Neural cell (in vitro differentiated cells): ENCODE measurements at regions not wholly inside any gene's neighbourhood (a gene's known extent, or its start where the extent isn't known, plus 50 kb on each side); places are given as distances from the start of the nearest gene placed in this dataset.

Experiments used
- CTCF ChIP-seq: fragments of 450-650 bp; IDR thresholded peaks from 2 replicates; pipeline ENCODE4 v1.5.1; 2014; ENCODE audit warnings: antibody characterized with exemption, mild to moderate bottlenecking, moderate library complexity; ENCODE audit not compliant: poor library complexity, severe bottlenecking
- EP300 ChIP-seq: fragments of 450-650 bp; conservative IDR thresholded peaks from 2 replicates; pipeline ENCODE4 v1.6.1; 2014; ENCODE audit warnings: antibody characterized with exemption, mild to moderate bottlenecking, moderate library complexity; ENCODE audit not compliant: poor library complexity, severe bottlenecking
- EZH2 ChIP-seq: fragments of 200-600, 300-800 bp; shearing (Covaris generic), sonication (generic); IDR thresholded peaks from 2 replicates; pipeline ENCODE4 v1.6.1; 2014; ENCODE audit warnings: antibody characterized with exemption, low read length, borderline replicate concordance, mild to moderate bottlenecking; ENCODE audit not compliant: insufficient read depth, poor library complexity, severe bottlenecking
- POLR2AphosphoS5 ChIP-seq: IDR thresholded peaks from 2 replicates; pipeline ENCODE4 v1.6.1; 2012
- SMC3 ChIP-seq: fragments of 450-650 bp; conservative IDR thresholded peaks from 2 replicates; pipeline ENCODE4 v1.6.1; 2014; ENCODE audit warnings: antibody characterized with exemption, mild to moderate bottlenecking, moderate library complexity; ENCODE audit not compliant: poor library complexity

- TF ChIP-seq CTCF (no peak), SMC3 (no peak), POLR2AphosphoS5 (no peak), EZH2 (no peak), EP300 (no peak)
Measured at GRCh38 chr2:181310967-181311366, 146.2 kb upstream of the ITGA4 start.
